HCT116 (cell line): ENCODE measurements at regions not wholly inside any gene's neighbourhood (a gene's known extent, or its start where the extent isn't known, plus 50 kb on each side); places are given as distances from the start of the nearest gene placed in this dataset.

Source experiments
- ATAC-seq: fragments of 200-7000 bp; cut with Tn5 transposase; 2 replicates; pipeline ENCODE4 v1.9.1; 2020; ENCODE audit warnings: mild to moderate bottlenecking, moderate library complexity
- BruUV-seq: library from RNA; stranded (reverse); fragments of 400-500 nt; replicated peaks from 2 replicates; lab custom pipeline; 2021; lab: Mats Ljungman, UMichigan
- CTCF ChIA-PET: fragments of 300-600 bp; sonication (Branson Sonifier 250); formaldehyde crosslinking; loops from one replicate; lab custom pipeline; 2021; ENCODE audit warnings: antibody characterized with exemption; lab: Charles Lee
- POLR2A ChIA-PET: fragments of 300-600, 350-600 bp; sonication (Branson Sonifier 250); formaldehyde crosslinking; loops from one replicate; lab custom pipeline; 2021; ENCODE audit warnings: antibody characterized with exemption; lab: Charles Lee
- RAD21 ChIA-PET, 2 experiments: fragments of 300-600 bp; sonication (Branson Sonifier 250); formaldehyde crosslinking; loops; one replicate each; lab custom pipeline; 2023; ENCODE audit warnings: low total read pairs in 2 of 2; ENCODE audit not compliant: uncharacterized antibody in 2 of 2, unreplicated experiment in 2 of 2, low non-redundant PET in 1 of 2; lab: Charles Lee
- DNase-seq: peaks from one replicate; pipeline ENCODE4 v3.0.0-alpha.2; 2010; ENCODE audit warnings: low read depth, low spot score
- H2AFZ ChIP-seq: fragments of 200-600 bp; shearing (Covaris generic), sonication (generic); 2 replicates; pipeline ENCODE4 v1.6.1; 2017; ENCODE audit warnings: low read depth, mixed run types, mixed read lengths, antibody characterized with exemption, low read length; ENCODE audit not compliant: poor library complexity, severe bottlenecking
- H3K27ac ChIP-seq: 2 replicates; pipeline ENCODE4 v1.5.1; 2012; ENCODE audit warnings: low read depth, low read length
- H3K27me3 ChIP-seq: fragments of 200-600 bp; sonication (generic); 2 replicates; pipeline ENCODE4 v1.6.1; 2016; ENCODE audit warnings: mixed run types, low read length, mixed read lengths; ENCODE audit not compliant: insufficient read depth
- H3K36me3 ChIP-seq, 2 experiments: fragments of 200-500 bp in 1 of 2; fragments of 200-600 bp in 1 of 2; sonication (Bioruptor generic) in 1 of 2; sonication (generic) in 1 of 2; 2 replicates each; pipeline versions ENCODE4 v1.5.1 to v1.6.1; 2014 to 2016; ENCODE audit warnings: low read length in 2 of 2, inconsistent platforms in 1 of 2, mixed read lengths in 1 of 2, mixed run types in 1 of 2; ENCODE audit not compliant: insufficient read depth in 2 of 2, control insufficient read depth in 1 of 2
- H3K4me1 ChIP-seq, 2 experiments: fragments of 200-600 bp in 1 of 2; sonication (generic) in 1 of 2; 2 replicates each; pipeline versions ENCODE4 v1.5.1 to v1.6.1; 2012 to 2017; ENCODE audit warnings: low read length in 2 of 2, inconsistent platforms in 1 of 2, mild to moderate bottlenecking in 1 of 2, mixed read lengths in 1 of 2, mixed run types in 1 of 2, moderate library complexity in 1 of 2; ENCODE audit not compliant: insufficient read depth in 2 of 2, control insufficient read depth in 1 of 2
- H3K4me2 ChIP-seq: fragments of 200-600 bp; sonication (generic); 2 replicates; pipeline ENCODE4 v1.6.1; 2017; ENCODE audit warnings: mixed run types, low read length, mixed read lengths
- H3K4me3 ChIP-seq, 2 experiments: fragments of 200-600 bp in 1 of 2; sonication (generic) in 1 of 2; replicated peaks in 1 of 2; 2 replicates each; pipeline ENCODE4 v1.5.1; 2011 to 2016; ENCODE audit warnings: low read length in 2 of 2, control low read depth in 1 of 2, low read depth in 1 of 2, mild to moderate bottlenecking in 1 of 2, mixed read lengths in 1 of 2, mixed run types in 1 of 2
- H3K79me2 ChIP-seq: fragments of 200-600 bp; sonication (generic); 2 replicates; pipeline ENCODE4 v1.6.1; 2017; ENCODE audit warnings: mild to moderate bottlenecking, mixed run types, low read length, moderate library complexity, mixed read lengths; ENCODE audit not compliant: insufficient read depth
- H3K9ac ChIP-seq: fragments of 200-600 bp; sonication (generic); 2 replicates; pipeline ENCODE4 v1.6.1; 2016; ENCODE audit warnings: low read length, mixed read lengths
- H3K9me2 ChIP-seq: fragments of 200-600 bp; sonication (generic), shearing (Covaris generic); 2 replicates; pipeline ENCODE4 v1.6.1; 2017; ENCODE audit warnings: mixed run types, mild to moderate bottlenecking, moderate library complexity; ENCODE audit not compliant: insufficient read depth
- H3K9me3 ChIP-seq, 2 experiments: fragments of 200-500 bp in 1 of 2; fragments of 200-600 bp in 1 of 2; sonication (Bioruptor generic) in 1 of 2; sonication (generic) in 1 of 2; 2 replicates each; pipeline ENCODE4 v1.6.1; 2014 to 2017; ENCODE audit warnings: low read length in 2 of 2, mixed read lengths in 2 of 2, inconsistent platforms in 1 of 2, low read depth in 1 of 2, mild to moderate bottlenecking in 1 of 2, mixed run types in 1 of 2, moderate library complexity in 1 of 2; ENCODE audit not compliant: control insufficient read depth in 1 of 2, insufficient read depth in 1 of 2
- H4K20me1 ChIP-seq: fragments of 200-600 bp; sonication (generic), shearing (Covaris generic); 2 replicates; pipeline ENCODE4 v1.6.1; 2017; ENCODE audit warnings: mixed run types, mild to moderate bottlenecking, moderate library complexity; ENCODE audit not compliant: insufficient read depth
- CBX3 ChIP-seq: IDR thresholded peaks from 2 replicates; pipeline ENCODE4 v1.6.1; 2012; ENCODE audit warnings: low read depth
- CEBPB ChIP-seq: IDR thresholded peaks from 2 replicates; pipeline ENCODE4 v1.6.1; 2012; ENCODE audit warnings: low read depth
- EGR1 ChIP-seq: IDR thresholded peaks from 2 replicates; pipeline ENCODE4 v1.6.1; 2012; ENCODE audit warnings: low read depth
- EZH2phosphoT487 ChIP-seq: fragments of 200-600 bp; IDR thresholded peaks from 2 replicates; pipeline ENCODE4 v1.6.1; 2018; ENCODE audit warnings: antibody characterized with exemption, borderline replicate concordance
- FOSL1 ChIP-seq: IDR thresholded peaks from 2 replicates; pipeline ENCODE4 v1.6.1; 2012; ENCODE audit warnings: low read depth
- JUND ChIP-seq: IDR thresholded peaks from 2 replicates; pipeline ENCODE4 v1.6.1; 2012
- SP1 ChIP-seq: IDR thresholded peaks from 2 replicates; pipeline ENCODE4 v1.6.1; 2012; ENCODE audit warnings: low read depth
- TCF7L2 ChIP-seq: IDR thresholded peaks from 2 replicates; pipeline ENCODE4 v1.7.0; 2011; ENCODE audit warnings: borderline replicate concordance, inconsistent platforms; ENCODE audit not compliant: insufficient read depth, insufficient read length; ENCODE audit errors: extremely low read depth
- ZFX ChIP-seq: fragments of 450-650 bp; IDR thresholded peaks from 2 replicates; pipeline ENCODE4 v1.6.1; 2017
- intact Hi-C: fragments of 100-400 bp; cut with micrococcal nuclease; formaldehyde crosslinking; loops from 2 replicates; pipeline ENCODE4 v1.10.0; 2022
- TF ChIP-seq, protein P1 (sequence below): IDR thresholded peaks from 2 replicates; pipeline ENCODE4 v1.6.1; 2012
- TF ChIP-seq, protein P2 (sequence below), 3 experiments: fragments of 200-600 bp in 1 of 3; sonication (generic) in 1 of 3; IDR thresholded peaks in 2 of 3; conservative IDR thresholded peaks in 1 of 3; 2 replicates each; pipeline ENCODE4 v1.5.1; 2012 to 2017; ENCODE audit warnings: low read depth in 2 of 3, low read length in 2 of 3, antibody characterized with exemption in 1 of 3, borderline replicate concordance in 1 of 3, control low read depth in 1 of 3, mild to moderate bottlenecking in 1 of 3, mixed read lengths in 1 of 3, mixed run types in 1 of 3, moderate library complexity in 1 of 3; ENCODE audit not compliant: insufficient read depth in 1 of 3

DNA sequence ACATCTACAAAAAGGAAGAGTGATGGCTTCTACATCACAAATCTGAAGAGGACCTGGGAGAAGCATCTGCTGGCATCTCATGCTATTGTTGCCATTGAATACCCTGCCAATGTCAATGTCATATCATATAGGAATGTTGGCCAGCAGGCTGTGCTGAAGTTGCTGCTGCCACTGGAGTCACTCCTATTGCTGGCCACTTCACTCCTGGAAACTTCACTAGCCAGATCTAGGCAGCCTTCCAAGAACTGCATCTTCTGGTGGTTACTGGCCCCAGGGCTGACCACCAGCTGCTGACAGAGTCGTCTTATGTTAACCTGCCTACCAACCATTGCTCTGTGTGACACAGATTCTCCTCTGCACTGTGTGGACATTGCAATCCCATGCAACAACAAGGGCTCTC is 111.8 kb downstream of the PERP start (continued):
- TF ChIP-seq ZFX = no peak
- no peak for TF ChIP-seq CBX3
- TF ChIP-seq, protein P1, sequence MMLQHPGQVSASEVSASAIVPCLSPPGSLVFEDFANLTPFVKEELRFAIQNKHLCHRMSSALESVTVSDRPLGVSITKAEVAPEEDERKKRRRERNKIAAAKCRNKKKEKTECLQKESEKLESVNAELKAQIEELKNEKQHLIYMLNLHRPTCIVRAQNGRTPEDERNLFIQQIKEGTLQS = no peak
- TF ChIP-seq JUND = no peak
- TF ChIP-seq EGR1 = no peak
- TF ChIP-seq CEBPB = no peak
- no peak for TF ChIP-seq SP1
- no peak for TF ChIP-seq EZH2phosphoT487
- no peak for TF ChIP-seq TCF7L2
- TF ChIP-seq FOSL1 = no peak

DNA sequence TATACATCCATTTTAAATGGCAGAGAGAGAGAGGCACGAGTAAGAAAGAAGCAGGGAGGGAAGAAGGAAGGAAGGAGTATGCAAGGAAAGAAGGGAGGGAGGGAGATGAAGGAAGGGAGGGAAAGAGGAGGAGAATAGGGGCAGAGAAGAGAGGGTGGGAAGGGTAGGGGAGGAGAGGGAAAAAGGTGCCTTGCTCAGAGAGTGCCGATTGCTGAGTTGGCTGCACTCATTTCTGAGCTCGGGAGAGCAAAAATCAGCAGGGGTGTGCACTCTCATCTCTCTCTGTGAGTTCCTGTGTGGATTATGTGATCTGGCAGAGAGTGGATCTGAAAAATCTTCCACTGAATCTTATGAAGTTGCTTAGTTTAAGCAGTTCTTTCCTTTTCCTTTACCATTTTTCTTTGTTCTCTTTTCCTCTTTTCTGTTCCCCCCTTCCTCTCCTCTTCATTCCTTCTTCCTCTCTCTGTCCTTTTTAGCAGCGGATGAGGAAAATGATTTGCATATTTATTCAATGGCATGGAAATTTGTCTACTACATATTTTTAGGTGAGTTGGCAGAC is 108.7 kb downstream of the PERP start:
- TF ChIP-seq FOSL1 (no peak), CEBPB (no peak), ZFX (no peak)
- TF ChIP-seq, protein P2, sequence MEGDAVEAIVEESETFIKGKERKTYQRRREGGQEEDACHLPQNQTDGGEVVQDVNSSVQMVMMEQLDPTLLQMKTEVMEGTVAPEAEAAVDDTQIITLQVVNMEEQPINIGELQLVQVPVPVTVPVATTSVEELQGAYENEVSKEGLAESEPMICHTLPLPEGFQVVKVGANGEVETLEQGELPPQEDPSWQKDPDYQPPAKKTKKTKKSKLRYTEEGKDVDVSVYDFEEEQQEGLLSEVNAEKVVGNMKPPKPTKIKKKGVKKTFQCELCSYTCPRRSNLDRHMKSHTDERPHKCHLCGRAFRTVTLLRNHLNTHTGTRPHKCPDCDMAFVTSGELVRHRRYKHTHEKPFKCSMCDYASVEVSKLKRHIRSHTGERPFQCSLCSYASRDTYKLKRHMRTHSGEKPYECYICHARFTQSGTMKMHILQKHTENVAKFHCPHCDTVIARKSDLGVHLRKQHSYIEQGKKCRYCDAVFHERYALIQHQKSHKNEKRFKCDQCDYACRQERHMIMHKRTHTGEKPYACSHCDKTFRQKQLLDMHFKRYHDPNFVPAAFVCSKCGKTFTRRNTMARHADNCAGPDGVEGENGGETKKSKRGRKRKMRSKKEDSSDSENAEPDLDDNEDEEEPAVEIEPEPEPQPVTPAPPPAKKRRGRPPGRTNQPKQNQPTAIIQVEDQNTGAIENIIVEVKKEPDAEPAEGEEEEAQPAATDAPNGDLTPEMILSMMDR (IDR thresholded peaks at IDR 0.05 in 2 of 3, conservative IDR thresholded peaks at IDR 0.05 in 1 of 3; ENCODE audit: borderline replicate concordance in 1 of 3, insufficient read depth in 1 of 3, low read depth in 2 of 3, low read length in 2 of 3) = no peak
- Histone ChIP-seq H3K4me3 (no peak overlapping the region), H3K4me1 (no peaks in the 10 kb centered on the region), H2AFZ (no peak overlapping the region), H4K20me1 (no peaks in the 10 kb centered on the region), H3K27me3 (no peaks in the 10 kb centered on the region), H3K36me3 (no peaks in the 10 kb centered on the region), H3K9ac (no peak overlapping the region), H3K27ac (no peak overlapping the region), H3K4me2 (no peak overlapping the region), H3K79me2 (no peaks in the 10 kb centered on the region), H3K9me3 (no peaks in the 10 kb centered on the region), H3K9me2 (no peaks in the 10 kb centered on the region)
- intact Hi-C loops = no loop called here
- CTCF ChIA-PET = no interaction called here
- BruUV-seq = no TSS peak
- DNase-seq = no peak
- ATAC-seq = no peak
- POLR2A ChIA-PET = no interaction called here
- RAD21 ChIA-PET = no interaction called here
